ENCODE measurements at regions not wholly inside any gene's neighbourhood (a gene's known extent, or its start where the extent isn't known, plus 50 kb on each side); places are given as distances from the start of the nearest gene placed in this dataset.
"Not testable (repeated sequence)": the region's sequence is repeated elsewhere in the genome, so short reads cannot be mapped to it uniquely, and the experiment has no call there.

GRCh38 chr2:66317268-66317890 lies 117.5 kb upstream of the MEIS1 start:
- no peak for DNase-seq (ENCODE audit: low read depth)

GRCh38 chr2:66306483-66306882 lies 128.4 kb upstream of the MEIS1 start:
- no peak for DNase-seq (ENCODE audit: low read depth)

- no peak for DNase-seq (ENCODE audit: low read depth)
Measured at GRCh38 chr2:66305718-66306117, 129.2 kb upstream of the MEIS1 start.

- no peak for DNase-seq (ENCODE audit: low read depth)
Measured at GRCh38 chr2:66303471-66303870, 131.5 kb upstream of the MEIS1 start.

GRCh38 chr2:66301767-66302140 lies 133.2 kb upstream of the MEIS1 start:
- no peak for DNase-seq (ENCODE audit: low read depth)

GRCh38 chr2:66301022-66301766 lies 133.7 kb upstream of the MEIS1 start:
- peak; percentile 2 for DNase-seq (ENCODE audit: low read depth)

GRCh38 chr2:66283787-66284186 lies 151.1 kb upstream of the MEIS1 start:
- no peak for DNase-seq (ENCODE audit: low read depth)

GRCh38 chr2:66281980-66282379 lies 152.9 kb upstream of the MEIS1 start:
- no peak for DNase-seq (ENCODE audit: low read depth)

GRCh38 chr2:66279024-66279423 lies 155.9 kb upstream of the MEIS1 start:
- DNase-seq (ENCODE audit: low read depth), result no peak

- no peak for DNase-seq (ENCODE audit: low read depth)
Measured at GRCh38 chr2:66275984-66276383, 158.9 kb upstream of the MEIS1 start.

GRCh38 chr2:66273933-66274490 lies 160.9 kb upstream of the MEIS1 start:
- DNase-seq (ENCODE audit: low read depth), result no peak

- DNase-seq (ENCODE audit: low read depth), result no peak
Measured at GRCh38 chr2:66272751-66273150, 162.2 kb upstream of the MEIS1 start.

- no peak for DNase-seq (ENCODE audit: low read depth)
Measured at GRCh38 chr2:66271777-66272176, 163.1 kb upstream of the MEIS1 start.

- peak; percentile 2 for DNase-seq (ENCODE audit: low read depth)
Measured at GRCh38 chr2:66270247-66270646, 164.7 kb upstream of the MEIS1 start.

- DNase-seq (ENCODE audit: low read depth), result no peak
Measured at GRCh38 chr2:66269166-66269565, 165.8 kb upstream of the MEIS1 start.

GRCh38 chr2:66268756-66269155 lies 166.2 kb upstream of the MEIS1 start:
- no peak for DNase-seq (ENCODE audit: low read depth)

- DNase-seq (ENCODE audit: low read depth), result no peak
Measured at GRCh38 chr2:66264354-66264753, 170.6 kb upstream of the MEIS1 start.

- DNase-seq (ENCODE audit: low read depth), result no peak
Measured at GRCh38 chr2:66255867-66256266, 179.1 kb upstream of the MEIS1 start.

GRCh38 chr2:66255136-66255535 lies 179.8 kb upstream of the MEIS1 start:
- DNase-seq (ENCODE audit: low read depth), result no peak

GRCh38 chr2:66253066-66253465 lies 181.9 kb upstream of the MEIS1 start:
- DNase-seq (ENCODE audit: low read depth), result no peak

- no peak for DNase-seq (ENCODE audit: low read depth)
Measured at GRCh38 chr2:66252109-66252508, 182.8 kb upstream of the MEIS1 start.

- no peak for DNase-seq (ENCODE audit: low read depth)
Measured at GRCh38 chr2:66251573-66251972, 183.4 kb upstream of the MEIS1 start.

- not testable (repeated sequence) for DNase-seq (ENCODE audit: low read depth)
Measured at GRCh38 chr2:66249089-66249488, 185.8 kb upstream of the MEIS1 start.

Data from HT1080 (cell line).